H9 (cell line): ENCODE measurements at regions not wholly inside any gene's neighbourhood (a gene's known extent, or its start where the extent isn't known, plus 50 kb on each side); places are given as distances from the start of the nearest gene placed in this dataset.

Experiments used
- DNase-seq: peaks from one replicate; pipeline ENCODE4 v3.0.0-alpha.2; 2017
- H2AFZ ChIP-seq: one replicate; pipeline ENCODE4 v1.6.1; 2013; ENCODE audit warnings: mild to moderate bottlenecking, low read length, control low read depth, moderate library complexity
- H2AK5ac ChIP-seq: 2 replicates; pipeline ENCODE4 v1.6.1; 2013; ENCODE audit warnings: low read length, control low read depth, mixed read lengths; ENCODE audit not compliant: insufficient read length
- H2BK120ac ChIP-seq: one replicate; pipeline ENCODE4 v1.6.1; 2013; ENCODE audit warnings: low read depth, mild to moderate bottlenecking, low read length, control low read depth, inconsistent platforms; ENCODE audit not compliant: poor library complexity, severe bottlenecking
- H2BK12ac ChIP-seq: 2 replicates; pipeline ENCODE4 v1.6.1; 2013; ENCODE audit warnings: low read length, control low read depth, mixed read lengths, low read depth; ENCODE audit not compliant: insufficient read length
- H2BK15ac ChIP-seq: 2 replicates; pipeline ENCODE4 v1.6.1; 2013; ENCODE audit warnings: low read depth, low read length, control low read depth
- H2BK20ac ChIP-seq: one replicate; pipeline ENCODE4 v1.6.1; 2013; ENCODE audit warnings: low read depth, mild to moderate bottlenecking, low read length, control low read depth, inconsistent platforms; ENCODE audit not compliant: poor library complexity, severe bottlenecking
- H2BK5ac ChIP-seq: 2 replicates; pipeline ENCODE4 v1.6.1; 2013; ENCODE audit warnings: low read length, control low read depth, mixed read lengths; ENCODE audit not compliant: insufficient read length
- H3K14ac ChIP-seq: 2 replicates; pipeline ENCODE4 v1.6.1; 2013; ENCODE audit warnings: low read length, control low read depth; ENCODE audit not compliant: insufficient read depth
- H3K18ac ChIP-seq: 2 replicates; pipeline ENCODE4 v1.6.1; 2013; ENCODE audit warnings: low read depth, mild to moderate bottlenecking, mixed read lengths, low read length, control low read depth; ENCODE audit not compliant: insufficient read length
- H3K23ac ChIP-seq: 2 replicates; pipeline ENCODE4 v1.6.1; 2013; ENCODE audit warnings: low read length, control low read depth, mixed read lengths, low read depth; ENCODE audit not compliant: insufficient read length
- H3K23me2 ChIP-seq: 2 replicates; pipeline ENCODE4 v1.6.1; 2013; ENCODE audit warnings: low read depth, mild to moderate bottlenecking, mixed read lengths, low read length, control low read depth; ENCODE audit not compliant: insufficient read length, poor library complexity, severe bottlenecking
- H3K27ac ChIP-seq: 2 replicates; pipeline ENCODE4 v1.5.1; 2013; ENCODE audit warnings: low read length, control low read depth, mixed read lengths, low read depth; ENCODE audit not compliant: insufficient read length
- H3K27me3 ChIP-seq: 2 replicates; pipeline ENCODE4 v1.6.1; 2013; ENCODE audit warnings: low read length, control low read depth, inconsistent platforms; ENCODE audit not compliant: insufficient read depth
- H3K4ac ChIP-seq: 2 replicates; pipeline ENCODE4 v1.6.1; 2013; ENCODE audit warnings: low read depth, mild to moderate bottlenecking, control low read depth, inconsistent platforms, low read length, moderate library complexity
- H3K4me1 ChIP-seq: 2 replicates; pipeline ENCODE4 v1.6.1; 2013; ENCODE audit warnings: low read length, control low read depth, inconsistent platforms; ENCODE audit not compliant: insufficient read depth
- H3K4me2 ChIP-seq: 2 replicates; pipeline ENCODE4 v1.6.1; 2013; ENCODE audit warnings: low read length, control low read depth, mixed read lengths; ENCODE audit not compliant: insufficient read length, insufficient read depth
- H3K56ac ChIP-seq: 2 replicates; pipeline ENCODE4 v1.6.1; 2013; ENCODE audit warnings: low read depth, mild to moderate bottlenecking, mixed read lengths, low read length, control low read depth; ENCODE audit not compliant: insufficient read length
- H3K79me1 ChIP-seq: 2 replicates; pipeline ENCODE4 v1.6.1; 2013; ENCODE audit warnings: low read depth, mild to moderate bottlenecking, moderate library complexity, low read length, control low read depth, inconsistent platforms; ENCODE audit not compliant: insufficient read depth, poor library complexity, severe bottlenecking
- H3K79me2 ChIP-seq: 2 replicates; pipeline ENCODE4 v1.6.1; 2013; ENCODE audit warnings: low read length, control low read depth, inconsistent platforms; ENCODE audit not compliant: insufficient read depth
- H3K9ac ChIP-seq: 2 replicates; pipeline ENCODE4 v1.6.1; 2013; ENCODE audit warnings: low read length, control low read depth, mixed read lengths; ENCODE audit not compliant: insufficient read length; ENCODE audit errors: extremely low read depth
- H3K9me3 ChIP-seq: one replicate; pipeline ENCODE4 v1.6.1; 2013; ENCODE audit warnings: low read depth, low read length, inconsistent platforms; ENCODE audit not compliant: control insufficient read depth
- H3T11ph ChIP-seq: one replicate; pipeline ENCODE4 v1.6.1; 2013; ENCODE audit warnings: mild to moderate bottlenecking, low read length, control low read depth, inconsistent platforms
- H4K20me1 ChIP-seq: one replicate; pipeline ENCODE4 v1.6.1; 2013; ENCODE audit not compliant: control insufficient read depth, insufficient read length, insufficient read depth
- H4K5ac ChIP-seq: 2 replicates; pipeline ENCODE4 v1.6.1; 2013; ENCODE audit warnings: low read depth, mild to moderate bottlenecking, mixed read lengths, low read length, control low read depth; ENCODE audit not compliant: insufficient read length
- H4K8ac ChIP-seq: replicated peaks from 2 replicates; pipeline ENCODE4 v1.6.1; 2013; ENCODE audit warnings: low read length, control low read depth, mixed read lengths, low read depth; ENCODE audit not compliant: insufficient read length
- H4K91ac ChIP-seq: 2 replicates; pipeline ENCODE4 v1.6.1; 2013; ENCODE audit warnings: low read depth, mild to moderate bottlenecking, moderate library complexity, mixed read lengths, low read length, control low read depth; ENCODE audit not compliant: insufficient read length
- H3K27ac Mint-ChIP-seq, 3 experiments: 2 replicates in 2 of 3; 3 replicates in 1 of 3; pipeline ENCODE4 v1.8.0; 2020 to 2021; ENCODE audit warnings: mixed read lengths in 3 of 3, mild to moderate bottlenecking in 1 of 3, moderate library complexity in 1 of 3
- H3K27me3 Mint-ChIP-seq: 2 replicates; pipeline ENCODE4 v1.8.0; 2021; ENCODE audit warnings: low read depth, mild to moderate bottlenecking, moderate library complexity, mixed read lengths
- H3K36me3 Mint-ChIP-seq, 3 experiments: 2 replicates in 2 of 3; 3 replicates in 1 of 3; pipeline ENCODE4 v1.8.0; 2020 to 2021; ENCODE audit warnings: low read depth in 3 of 3, mixed read lengths in 3 of 3; ENCODE audit not compliant: insufficient read depth in 1 of 3
- H3K4me1 Mint-ChIP-seq, 2 experiments: 2 replicates each; pipeline ENCODE4 v1.8.0; 2020; ENCODE audit warnings: mixed read lengths in 2 of 2
- H3K4me3 Mint-ChIP-seq, 2 experiments: 2 replicates in 1 of 2; 3 replicates in 1 of 2; pipeline ENCODE4 v1.8.0; 2020 to 2021; ENCODE audit warnings: mild to moderate bottlenecking in 2 of 2, mixed read lengths in 2 of 2, moderate library complexity in 1 of 2
- H3K9me3 Mint-ChIP-seq, 2 experiments: 2 replicates in 1 of 2; 3 replicates in 1 of 2; pipeline ENCODE4 v1.8.0; 2020; ENCODE audit warnings: mild to moderate bottlenecking in 2 of 2, mixed read lengths in 2 of 2, moderate library complexity in 1 of 2
- WGBS: extraction: QIAGEN DNeasy Blood & Tissue Kit; methylation state at CpG from one replicate; pipeline ENCODE4 v1.1.7; 2013; ENCODE audit warnings: missing lambda C conversion rate, low lambda C conversion rate, mixed read lengths; ENCODE audit not compliant: insufficient read length; ENCODE audit errors: extremely low coverage; 5-methylcytosine and 5-hydroxymethylcytosine counted together
- TF ChIP-seq, protein P1 (sequence below): fragments of 200-600 bp; sonication (generic); conservative IDR thresholded peaks from 3 replicates; pipeline ENCODE4 v1.8.0; 2021; ENCODE audit warnings: antibody characterized with exemption, mild to moderate bottlenecking

DNA sequence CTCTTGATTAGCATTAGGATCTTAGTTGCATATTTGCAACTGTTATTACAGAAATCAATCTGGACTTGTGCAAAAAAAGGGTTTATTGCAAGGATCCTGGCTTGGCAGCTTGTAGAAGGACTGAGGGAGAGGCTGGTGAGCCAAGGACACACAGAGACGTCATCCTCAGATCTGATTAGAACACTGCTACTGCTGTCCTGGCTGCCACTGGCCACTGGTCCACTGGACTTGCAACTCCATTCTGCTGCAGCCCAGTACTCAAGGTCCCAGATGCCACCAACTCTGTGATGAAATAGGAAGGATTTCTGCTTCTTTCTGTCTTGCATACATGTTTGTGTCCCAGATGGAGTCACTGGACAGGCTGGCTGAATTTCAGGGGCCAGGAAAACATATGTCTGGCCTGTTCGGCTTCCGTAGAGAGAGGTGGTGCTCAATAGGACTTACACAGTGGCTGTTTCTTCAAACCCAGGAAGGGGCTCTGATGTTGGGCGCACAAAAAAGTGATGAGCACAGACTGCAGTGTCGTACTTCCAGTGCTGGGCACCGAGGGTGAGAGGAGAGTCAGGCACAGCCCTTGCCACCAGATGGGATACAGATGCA is 68.9 kb upstream of the SH3PXD2B start:
- Histone ChIP-seq H3K27me3 (no peaks in the 10 kb centered on the region), H3K4ac (no peak overlapping the region), H2AK5ac (no peak overlapping the region), H4K20me1 (no peaks in the 10 kb centered on the region), H3K23ac (no peak overlapping the region), H4K5ac (no peak overlapping the region), H3T11ph (no peak overlapping the region), H3K79me1 (no peaks in the 10 kb centered on the region), H2BK20ac (no peak overlapping the region), H3K4me1 (no peaks in the 10 kb centered on the region), H2BK120ac (no peak overlapping the region), H3K4me2 (no peak overlapping the region), H3K18ac (no peak overlapping the region), H3K9me3 (no peaks in the 10 kb centered on the region), H3K9ac (no peak overlapping the region), H3K56ac (no peak overlapping the region), H3K79me2 (no peaks in the 10 kb centered on the region), H4K8ac (no peak overlapping the region), H3K27ac (no peak overlapping the region), H3K14ac (no peak overlapping the region), H2BK5ac (no peak overlapping the region), H2BK15ac (no peak overlapping the region), H3K23me2 (no peaks in the 10 kb centered on the region), H2AFZ (no peak overlapping the region), H2BK12ac (no peak overlapping the region), H4K91ac (no peak overlapping the region)
- Mint-ChIP-seq H3K4me1 (no peaks in the 10 kb centered on the region), H3K9me3 (peaks cover 17 to 27% of the 10 kb centered on the region in 2 experiments), H3K4me3 (no peak overlapping the region), H3K27me3 (peaks cover 39% of the 10 kb centered on the region), H3K27ac (peak overlapping the region in 1 of 3 experiments; percentile 31; a peak in 1 of 7 replicates), H3K36me3 (peaks cover 0 to 7% (median 0%) of the 10 kb centered on the region in 3 experiments; a peak in 3 of 7 replicates)
- no peak for DNase-seq
- no CpG with 5 or more reads among the region's 6 CpGs for WGBS
- TF ChIP-seq, protein P1, sequence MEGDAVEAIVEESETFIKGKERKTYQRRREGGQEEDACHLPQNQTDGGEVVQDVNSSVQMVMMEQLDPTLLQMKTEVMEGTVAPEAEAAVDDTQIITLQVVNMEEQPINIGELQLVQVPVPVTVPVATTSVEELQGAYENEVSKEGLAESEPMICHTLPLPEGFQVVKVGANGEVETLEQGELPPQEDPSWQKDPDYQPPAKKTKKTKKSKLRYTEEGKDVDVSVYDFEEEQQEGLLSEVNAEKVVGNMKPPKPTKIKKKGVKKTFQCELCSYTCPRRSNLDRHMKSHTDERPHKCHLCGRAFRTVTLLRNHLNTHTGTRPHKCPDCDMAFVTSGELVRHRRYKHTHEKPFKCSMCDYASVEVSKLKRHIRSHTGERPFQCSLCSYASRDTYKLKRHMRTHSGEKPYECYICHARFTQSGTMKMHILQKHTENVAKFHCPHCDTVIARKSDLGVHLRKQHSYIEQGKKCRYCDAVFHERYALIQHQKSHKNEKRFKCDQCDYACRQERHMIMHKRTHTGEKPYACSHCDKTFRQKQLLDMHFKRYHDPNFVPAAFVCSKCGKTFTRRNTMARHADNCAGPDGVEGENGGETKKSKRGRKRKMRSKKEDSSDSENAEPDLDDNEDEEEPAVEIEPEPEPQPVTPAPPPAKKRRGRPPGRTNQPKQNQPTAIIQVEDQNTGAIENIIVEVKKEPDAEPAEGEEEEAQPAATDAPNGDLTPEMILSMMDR, result no peak
